ENCODE measurements at regions not wholly inside any gene's neighbourhood (a gene's known extent, or its start where the extent isn't known, plus 50 kb on each side); places are given as distances from the start of the nearest gene placed in this dataset.
A peak's percentile ranks its signal among the peaks of the same experiment; 100 is the strongest.

DNA sequence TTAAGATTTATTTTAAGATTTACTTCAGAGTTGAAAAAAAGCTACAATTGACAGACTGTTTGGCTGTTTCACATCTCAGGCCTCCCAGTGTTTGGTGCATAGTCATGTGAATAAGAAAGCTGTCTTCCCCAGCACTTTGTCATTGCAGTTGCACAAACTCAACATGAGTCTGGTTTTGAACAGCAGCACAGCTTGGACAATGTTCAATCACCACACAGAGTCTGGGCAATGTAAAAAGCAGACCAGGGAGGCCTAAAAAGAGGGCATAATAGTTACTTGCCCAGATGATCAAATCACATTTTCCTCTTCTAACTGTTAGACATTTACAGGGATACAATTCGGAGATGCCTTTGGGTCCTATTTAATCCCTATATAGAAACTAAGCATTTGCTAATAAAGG lies 1055.0 kb downstream of the RPA4 start:
- Histone ChIP-seq H3K36me3 (replicated peaks; ENCODE audit: control insufficient read depth, insufficient read depth, low read length) (no peaks in the 10 kb centered on the region), H3K27me3 (ENCODE audit: control insufficient read depth, insufficient read depth, low read length) (no peaks in the 10 kb centered on the region), H3K4me3 (ENCODE audit: insufficient read depth, low read depth, low read length) (no peak overlapping the region)
- DNase-seq = no peak

- DNase-seq = peak; percentile 41
- no peak overlapping the region for H3K4me3 ChIP-seq (ENCODE audit: insufficient read depth, low read depth, low read length)
- H3K36me3 ChIP-seq (replicated peaks; ENCODE audit: control insufficient read depth, insufficient read depth, low read length) = no peaks in the 10 kb centered on the region
- H3K27me3 ChIP-seq (ENCODE audit: control insufficient read depth, insufficient read depth, low read length) = no peaks in the 10 kb centered on the region
Measured at GRCh38 chrX:97968376-97969163, 1084.9 kb downstream of the RPA4 start.

- H3K4me3 ChIP-seq (ENCODE audit: insufficient read depth, low read depth, low read length) = no peak overlapping the region
- no peaks in the 10 kb centered on the region for H3K36me3 ChIP-seq (replicated peaks; ENCODE audit: control insufficient read depth, insufficient read depth, low read length)
- DNase-seq = peak; percentile 30
- no peaks in the 10 kb centered on the region for H3K27me3 ChIP-seq (ENCODE audit: control insufficient read depth, insufficient read depth, low read length)
Measured at GRCh38 chrX:97984641-97985040, 1100.9 kb downstream of the RPA4 start.

GRCh38 chrX:97985096-97985495 lies 1101.4 kb downstream of the RPA4 start:
- Histone ChIP-seq H3K27me3 (ENCODE audit: control insufficient read depth, insufficient read depth, low read length) (no peaks in the 10 kb centered on the region), H3K36me3 (replicated peaks; ENCODE audit: control insufficient read depth, insufficient read depth, low read length) (no peaks in the 10 kb centered on the region), H3K4me3 (ENCODE audit: insufficient read depth, low read depth, low read length) (no peak overlapping the region)
- DNase-seq = no peak

DNA sequence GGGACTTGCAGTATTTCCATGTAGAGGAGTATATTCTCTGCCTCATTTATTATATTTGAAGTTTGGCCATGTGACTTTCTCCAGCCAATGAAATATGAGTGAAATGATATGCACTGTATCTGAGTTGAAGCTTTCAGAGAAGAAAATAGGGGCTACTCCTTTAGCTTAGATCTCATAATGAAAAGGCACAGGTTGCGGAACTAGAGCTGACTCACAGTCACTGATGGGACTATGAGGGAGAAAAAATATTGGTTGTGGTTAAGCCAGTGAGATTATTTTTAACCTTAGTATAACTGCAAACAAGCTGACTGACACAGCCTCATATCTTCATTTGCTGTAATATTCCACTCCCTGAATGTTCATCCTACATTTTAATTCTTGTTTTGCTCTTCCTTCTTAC lies 1104.3 kb downstream of the RPA4 start:
- Histone ChIP-seq H3K36me3 (replicated peaks; ENCODE audit: control insufficient read depth, insufficient read depth, low read length) (no peaks in the 10 kb centered on the region), H3K4me3 (ENCODE audit: insufficient read depth, low read depth, low read length) (no peak overlapping the region), H3K27me3 (ENCODE audit: control insufficient read depth, insufficient read depth, low read length) (no peaks in the 10 kb centered on the region)
- DNase-seq = no peak

- no peak overlapping the region for H3K4me3 ChIP-seq (ENCODE audit: insufficient read depth, low read depth, low read length)
- no peaks in the 10 kb centered on the region for H3K36me3 ChIP-seq (replicated peaks; ENCODE audit: control insufficient read depth, insufficient read depth, low read length)
- H3K27me3 ChIP-seq (ENCODE audit: control insufficient read depth, insufficient read depth, low read length) = no peaks in the 10 kb centered on the region
- DNase-seq = no peak
Measured at GRCh38 chrX:97995834-97996233, 1112.1 kb downstream of the RPA4 start.

DNA sequence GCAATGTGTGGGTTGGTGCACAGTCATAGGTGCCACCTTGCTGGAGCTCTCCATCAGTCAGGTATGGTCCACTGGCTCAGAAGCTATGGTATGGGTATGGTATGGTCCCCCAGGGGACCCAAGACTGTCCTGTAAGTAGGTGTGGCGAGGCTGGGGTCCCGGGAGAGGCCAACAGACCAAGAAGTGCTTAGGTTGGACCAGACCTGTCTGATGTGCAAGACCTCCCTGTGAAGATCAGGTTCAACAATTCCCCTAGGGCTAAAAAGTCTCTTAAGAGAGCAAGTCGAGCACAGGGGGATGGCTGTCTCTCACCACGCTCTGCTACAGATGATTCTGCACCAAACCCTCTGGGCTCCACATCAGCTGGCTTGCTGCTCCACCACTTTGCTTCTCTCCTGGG lies 1145.0 kb downstream of the RPA4 start:
- Histone ChIP-seq H3K36me3 (replicated peaks; ENCODE audit: control insufficient read depth, insufficient read depth, low read length) (no peaks in the 10 kb centered on the region; the same call in 1 of the 2 replicates), H3K4me3 (ENCODE audit: insufficient read depth, low read depth, low read length) (no peak overlapping the region), H3K27me3 (ENCODE audit: control insufficient read depth, insufficient read depth, low read length) (no peaks in the 10 kb centered on the region)
- no peak for DNase-seq

GRCh38 chrX:98029861-98030260 lies 1146.2 kb downstream of the RPA4 start:
- no peak overlapping the region for H3K4me3 ChIP-seq (ENCODE audit: insufficient read depth, low read depth, low read length)
- DNase-seq = no peak
- H3K27me3 ChIP-seq (ENCODE audit: control insufficient read depth, insufficient read depth, low read length) = no peaks in the 10 kb centered on the region
- H3K36me3 ChIP-seq (replicated peaks; ENCODE audit: control insufficient read depth, insufficient read depth, low read length) = no peaks in the 10 kb centered on the region; the same call in 1 of the 2 replicates

GRCh38 chrX:98057176-98057575 lies 1173.5 kb downstream of the RPA4 start:
- no peak for DNase-seq
- no peak overlapping the region for H3K4me3 ChIP-seq (ENCODE audit: insufficient read depth, low read depth, low read length)
- no peaks in the 10 kb centered on the region for H3K27me3 ChIP-seq (ENCODE audit: control insufficient read depth, insufficient read depth, low read length)
- no peaks in the 10 kb centered on the region for H3K36me3 ChIP-seq (replicated peaks; ENCODE audit: control insufficient read depth, insufficient read depth, low read length)

DNA sequence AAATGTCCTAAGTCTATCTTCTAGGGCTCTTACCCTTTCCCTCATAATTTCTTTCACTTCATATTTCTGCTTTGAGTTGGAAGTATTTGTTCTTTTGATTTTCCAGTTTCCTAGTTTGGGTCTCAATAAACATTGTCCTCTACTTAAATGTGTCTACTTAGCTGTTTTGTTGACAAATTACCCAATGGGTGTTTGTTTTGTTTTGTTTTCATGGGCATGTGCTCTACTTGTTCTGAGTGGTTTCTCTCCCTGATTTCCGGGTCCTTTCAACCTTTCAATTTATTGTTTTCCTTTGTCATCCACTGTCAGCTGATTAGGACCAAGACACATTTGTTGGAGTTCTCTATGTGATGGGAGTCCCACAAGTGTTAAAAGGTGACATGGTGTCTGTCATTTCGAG lies 1181.4 kb downstream of the RPA4 start:
- Histone ChIP-seq H3K4me3 (ENCODE audit: insufficient read depth, low read depth, low read length) (no peak overlapping the region), H3K27me3 (ENCODE audit: control insufficient read depth, insufficient read depth, low read length) (no peaks in the 10 kb centered on the region), H3K36me3 (replicated peaks; ENCODE audit: control insufficient read depth, insufficient read depth, low read length) (no peaks in the 10 kb centered on the region)
- DNase-seq = no peak

GRCh38 chrX:98067611-98068010 lies 1183.9 kb downstream of the RPA4 start:
- H3K4me3 ChIP-seq (ENCODE audit: insufficient read depth, low read depth, low read length) = no peak overlapping the region
- H3K36me3 ChIP-seq (replicated peaks; ENCODE audit: control insufficient read depth, insufficient read depth, low read length) = no peaks in the 10 kb centered on the region
- H3K27me3 ChIP-seq (ENCODE audit: control insufficient read depth, insufficient read depth, low read length) = no peaks in the 10 kb centered on the region
- no peak for DNase-seq

DNA sequence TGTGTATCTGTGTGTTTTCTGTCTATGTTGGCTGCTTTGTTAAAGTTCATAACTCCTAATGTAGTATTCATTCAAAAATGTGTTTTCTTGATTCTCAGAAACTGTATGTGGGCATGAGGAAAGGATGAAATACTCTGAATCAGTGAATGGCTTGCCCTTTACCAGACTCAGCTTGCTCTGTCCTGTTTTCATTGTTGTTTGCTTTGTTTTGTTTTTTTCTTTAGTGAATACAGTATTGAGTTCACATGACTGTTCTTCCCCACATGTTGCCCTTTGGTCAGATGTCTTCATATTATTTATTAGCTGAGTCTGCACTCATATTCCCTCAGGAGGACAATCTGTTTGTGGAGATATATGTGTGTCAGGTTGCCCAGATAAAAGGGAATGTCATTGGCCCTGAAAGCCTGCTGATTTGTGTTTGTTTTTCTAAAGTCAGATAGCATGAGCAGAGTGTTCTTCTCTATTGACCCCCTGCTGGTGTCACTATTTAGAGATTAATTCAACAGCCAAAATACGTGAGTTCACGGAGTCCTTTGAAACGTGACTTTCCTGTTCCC lies 1184.4 kb downstream of the RPA4 start:
- H3K27me3 ChIP-seq (ENCODE audit: control insufficient read depth, insufficient read depth, low read length) = no peaks in the 10 kb centered on the region
- no peak for DNase-seq
- no peaks in the 10 kb centered on the region for H3K36me3 ChIP-seq (replicated peaks; ENCODE audit: control insufficient read depth, insufficient read depth, low read length)
- no peak overlapping the region for H3K4me3 ChIP-seq (ENCODE audit: insufficient read depth, low read depth, low read length)

- no peaks in the 10 kb centered on the region for H3K36me3 ChIP-seq (replicated peaks; ENCODE audit: control insufficient read depth, insufficient read depth, low read length)
- DNase-seq = no peak
- H3K4me3 ChIP-seq (ENCODE audit: insufficient read depth, low read depth, low read length) = no peak overlapping the region
- no peaks in the 10 kb centered on the region for H3K27me3 ChIP-seq (ENCODE audit: control insufficient read depth, insufficient read depth, low read length)
Measured at GRCh38 chrX:98071331-98071730, 1187.6 kb downstream of the RPA4 start.

DNA sequence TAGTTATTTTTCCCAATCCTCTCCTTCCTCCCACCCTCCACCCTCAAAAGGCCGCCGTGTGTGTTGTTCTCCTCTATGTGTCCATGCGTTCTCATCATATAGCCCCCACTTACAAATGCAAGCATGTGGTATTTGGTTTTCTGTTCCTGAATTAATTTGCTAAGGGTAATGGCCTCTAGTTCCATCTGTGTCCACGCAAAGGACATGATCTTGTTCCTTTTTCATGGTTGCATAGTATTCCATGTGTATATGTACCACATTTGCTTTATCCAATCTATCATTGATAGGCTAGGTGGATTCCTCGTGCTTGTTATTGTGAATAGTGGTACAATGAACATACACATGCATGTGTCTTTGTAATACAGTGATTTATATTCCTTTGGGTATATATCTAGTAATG lies 1193.7 kb downstream of the RPA4 start:
- Histone ChIP-seq H3K36me3 (replicated peaks; ENCODE audit: control insufficient read depth, insufficient read depth, low read length) (no peaks in the 10 kb centered on the region), H3K27me3 (ENCODE audit: control insufficient read depth, insufficient read depth, low read length) (no peaks in the 10 kb centered on the region), H3K4me3 (ENCODE audit: insufficient read depth, low read depth, low read length) (no peak overlapping the region)
- no peak for DNase-seq

DNA sequence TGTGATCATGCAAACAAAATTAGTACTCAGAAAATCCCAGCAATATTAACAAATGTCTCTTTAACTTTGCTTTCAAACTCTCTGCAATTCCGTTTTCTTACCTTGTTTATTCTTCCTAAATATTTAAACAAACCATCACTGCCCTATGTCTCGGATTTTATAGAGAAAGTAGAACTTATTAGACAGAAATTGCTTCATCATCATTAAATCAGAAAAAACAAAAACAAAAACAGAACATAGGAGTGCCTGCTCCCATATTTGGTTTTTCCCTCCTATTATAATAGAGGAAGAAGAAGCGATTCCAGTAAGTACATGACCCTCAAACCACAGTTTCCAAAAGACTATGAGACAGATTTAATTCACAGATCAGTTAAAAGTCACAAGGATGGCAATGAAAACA lies 1228.0 kb downstream of the RPA4 start:
- DNase-seq = no peak
- no peaks in the 10 kb centered on the region for H3K36me3 ChIP-seq (replicated peaks; ENCODE audit: control insufficient read depth, insufficient read depth, low read length)
- H3K4me3 ChIP-seq (ENCODE audit: insufficient read depth, low read depth, low read length) = no peak overlapping the region
- H3K27me3 ChIP-seq (ENCODE audit: control insufficient read depth, insufficient read depth, low read length) = no peaks in the 10 kb centered on the region

Measured in H7 (cell line).